ENCODE measurements at regions not wholly inside any gene's neighbourhood (a gene's known extent, or its start where the extent isn't known, plus 50 kb on each side); places are given as distances from the start of the nearest gene placed in this dataset.

GRCh38 chr5:109275919-109276318 is 133.9 kb downstream of the PJA2 start:
- H3K27ac ChIP-seq (ENCODE audit: control insufficient read depth, insufficient read depth): no peak overlapping the region
- intact Hi-C loops (cut with micrococcal nuclease; ENCODE audit: unreplicated experiment) (no loop called here), in situ Hi-C loops (cut with MboI) (no loop called here)
- CTCF ChIA-PET: no interaction called here
- POLR2A ChIA-PET: no interaction called here
- 55% methylated on average over 2 of the region's 2 CpGs for WGBS (ENCODE audit: insufficient coverage, insufficient replicate concordance, low lambda C conversion rate, missing lambda C conversion rate)
- no peaks in the 10 kb centered on the region for H3K27me3 ChIP-seq (replicated peaks in 1 of 2; ENCODE audit: control insufficient read depth in 2 of 2, insufficient read depth in 2 of 2, low read length in 1 of 2)
- no peaks in the 10 kb centered on the region for H3K79me2 ChIP-seq (ENCODE audit: control insufficient read depth, insufficient read depth, low read length)
- no peaks in the 10 kb centered on the region for H4K20me1 ChIP-seq (ENCODE audit: control insufficient read depth, insufficient read depth)
- no peak for FAIRE-seq
- H3K4me2 ChIP-seq (ENCODE audit: control insufficient read depth, insufficient read depth): no peak overlapping the region
- TF ChIP-seq POU2F2 (IDR thresholded peaks at IDR 0.05; ENCODE audit: borderline replicate concordance, low read depth, low read length): no peak
- no peak for TF ChIP-seq MTA2 (IDR thresholded peaks at IDR 0.05; ENCODE audit: low read depth)
- TF ChIP-seq, protein P1, sequence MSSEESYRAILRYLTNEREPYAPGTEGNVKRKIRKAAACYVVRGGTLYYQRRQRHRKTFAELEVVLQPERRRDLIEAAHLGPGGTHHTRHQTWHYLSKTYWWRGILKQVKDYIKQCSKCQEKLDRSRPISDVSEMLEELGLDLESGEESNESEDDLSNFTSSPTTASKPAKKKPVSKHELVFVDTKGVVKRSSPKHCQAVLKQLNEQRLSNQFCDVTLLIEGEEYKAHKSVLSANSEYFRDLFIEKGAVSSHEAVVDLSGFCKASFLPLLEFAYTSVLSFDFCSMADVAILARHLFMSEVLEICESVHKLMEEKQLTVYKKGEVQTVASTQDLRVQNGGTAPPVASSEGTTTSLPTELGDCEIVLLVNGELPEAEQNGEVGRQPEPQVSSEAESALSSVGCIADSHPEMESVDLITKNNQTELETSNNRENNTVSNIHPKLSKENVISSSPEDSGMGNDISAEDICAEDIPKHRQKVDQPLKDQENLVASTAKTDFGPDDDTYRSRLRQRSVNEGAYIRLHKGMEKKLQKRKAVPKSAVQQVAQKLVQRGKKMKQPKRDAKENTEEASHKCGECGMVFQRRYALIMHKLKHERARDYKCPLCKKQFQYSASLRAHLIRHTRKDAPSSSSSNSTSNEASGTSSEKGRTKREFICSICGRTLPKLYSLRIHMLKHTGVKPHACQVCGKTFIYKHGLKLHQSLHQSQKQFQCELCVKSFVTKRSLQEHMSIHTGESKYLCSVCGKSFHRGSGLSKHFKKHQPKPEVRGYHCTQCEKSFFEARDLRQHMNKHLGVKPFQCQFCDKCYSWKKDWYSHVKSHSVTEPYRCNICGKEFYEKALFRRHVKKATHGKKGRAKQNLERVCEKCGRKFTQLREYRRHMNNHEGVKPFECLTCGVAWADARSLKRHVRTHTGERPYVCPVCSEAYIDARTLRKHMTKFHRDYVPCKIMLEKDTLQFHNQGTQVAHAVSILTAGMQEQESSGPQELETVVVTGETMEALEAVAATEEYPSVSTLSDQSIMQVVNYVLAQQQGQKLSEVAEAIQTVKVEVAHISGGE (CRISPR knock-in tag; IDR thresholded peaks at IDR 0.05): no peak
- TF ChIP-seq KAT2A (conservative IDR thresholded peaks at IDR 0.05; ENCODE audit: control insufficient read depth, low read depth, low read length): no peak
- TF ChIP-seq POLR2AphosphoS2 (IDR thresholded peaks at IDR 0.05; ENCODE audit: low read depth, low read length): no peak
- TF ChIP-seq RUNX3 (IDR thresholded peaks at IDR 0.05; ENCODE audit: low read length): no peak
- no peak for TF ChIP-seq SUPT20H (IDR thresholded peaks at IDR 0.05; ENCODE audit: borderline replicate concordance, control insufficient read depth, low read depth, low read length)
- TF ChIP-seq TCF7 (IDR thresholded peaks at IDR 0.05; ENCODE audit: borderline replicate concordance): no peak
- TF ChIP-seq HDAC6 (IDR thresholded peaks at IDR 0.05; ENCODE audit: unreplicated experiment): no peak
- TF ChIP-seq NKRF (conservative IDR thresholded peaks at IDR 0.05): no peak
- no peaks in the 10 kb centered on the region for H3K9me3 ChIP-seq (replicated peaks; ENCODE audit: control insufficient read depth, insufficient read depth, low read length)
- ATAC-seq: no peak
- no peak for DNase-seq (ENCODE audit: low read depth, low spot score)
- H3K9ac ChIP-seq (ENCODE audit: control insufficient read depth, insufficient read depth, low read length): no peak overlapping the region
- BruUV-seq (replicated peaks): no TSS peak
- no peak overlapping the region for H2AFZ ChIP-seq (ENCODE audit: control insufficient read depth, low read depth, low read length)
- H3K4me1 ChIP-seq (ENCODE audit: control insufficient read depth, insufficient read depth, low read length): no peaks in the 10 kb centered on the region
- H3K4me3 ChIP-seq: no peak overlapping the region
- RAD21 ChIA-PET (ENCODE audit: unreplicated experiment): no interaction called here
- no peaks in the 10 kb centered on the region for H3K36me3 ChIP-seq (ENCODE audit: control insufficient read depth in 2 of 2, insufficient read depth in 2 of 2, low read length in 1 of 2)
- SMC1A ChIA-PET (ENCODE audit: uncharacterized antibody, unreplicated experiment): no interaction called here
